D341Med (cell line): ENCODE measurements at regions not wholly inside any gene's neighbourhood (a gene's known extent, or its start where the extent isn't known, plus 50 kb on each side); places are given as distances from the start of the nearest gene placed in this dataset.
"Not testable (repeated sequence)": the region's sequence is repeated elsewhere in the genome, so short reads cannot be mapped to it uniquely, and the experiment has no call there.

Experiments used
- DNase-seq: peaks from one replicate; pipeline ENCODE4 v3.0.0; 2012; ENCODE audit warnings: low spot score

GRCh38 chr10:78342827-78343653 is 309.4 kb downstream of the RPS24 start:
- no peak for DNase-seq

- DNase-seq, result not testable (repeated sequence)
Observed at GRCh38 chr10:78344257-78344656, 310.6 kb downstream of the RPS24 start.

- not testable (repeated sequence) for DNase-seq
Observed at GRCh38 chr10:78345515-78345914, 311.9 kb downstream of the RPS24 start.

GRCh38 chr10:78346721-78347120 is 313.1 kb downstream of the RPS24 start:
- DNase-seq, result no peak

- DNase-seq, result no peak
Observed at GRCh38 chr10:78348411-78349164, 314.9 kb downstream of the RPS24 start.

GRCh38 chr10:78349165-78349516 is 315.5 kb downstream of the RPS24 start:
- DNase-seq, result no peak

- no peak for DNase-seq
Observed at GRCh38 chr10:78349911-78350663, 316.4 kb downstream of the RPS24 start.

GRCh38 chr10:78351283-78351682 is 317.6 kb downstream of the RPS24 start:
- no peak for DNase-seq

- no peak for DNase-seq
Observed at GRCh38 chr10:78351809-78352208, 318.1 kb downstream of the RPS24 start.

- no peak for DNase-seq
Observed at GRCh38 chr10:78353636-78354035, 320.0 kb downstream of the RPS24 start.

GRCh38 chr10:78354101-78354500 is 320.4 kb downstream of the RPS24 start:
- no peak for DNase-seq

GRCh38 chr10:78356291-78356900 is 322.7 kb downstream of the RPS24 start:
- DNase-seq, result no peak

- DNase-seq, result no peak
Observed at GRCh38 chr10:78357141-78358063, 323.7 kb downstream of the RPS24 start.

- DNase-seq, result no peak
Observed at GRCh38 chr10:78358351-78358750, 324.7 kb downstream of the RPS24 start.

- no peak for DNase-seq
Observed at GRCh38 chr10:78358982-78359381, 325.3 kb downstream of the RPS24 start.

GRCh38 chr10:78359640-78360091 is 326.0 kb downstream of the RPS24 start:
- DNase-seq, result peak; percentile 73

GRCh38 chr10:78360284-78360683 is 326.6 kb downstream of the RPS24 start:
- no peak for DNase-seq

- no peak for DNase-seq
Observed at GRCh38 chr10:78361031-78361430, 327.4 kb downstream of the RPS24 start.

GRCh38 chr10:78362406-78363022 is 328.9 kb downstream of the RPS24 start:
- no peak for DNase-seq

GRCh38 chr10:78363190-78363589 is 329.5 kb downstream of the RPS24 start:
- no peak for DNase-seq

- DNase-seq, result no peak
Observed at GRCh38 chr10:78365694-78366093, 332.0 kb downstream of the RPS24 start.
